ENCODE measurements at regions not wholly inside any gene's neighbourhood (a gene's known extent, or its start where the extent isn't known, plus 50 kb on each side); places are given as distances from the start of the nearest gene placed in this dataset.
A peak's percentile ranks its signal among the peaks of the same experiment; 100 is the strongest.

- H3K9me2 ChIP-seq (replicated peaks; ENCODE audit: low read depth, low read length), result no peaks in the 10 kb centered on the region
- no peaks in the 10 kb centered on the region for H3K9me3 ChIP-seq (ENCODE audit: insufficient read depth, low read depth, low read length)
- no peaks in the 10 kb centered on the region for H3K79me2 ChIP-seq (ENCODE audit: insufficient read depth, low read length)
- H3F3A ChIP-seq (ENCODE audit: low read depth), result no peaks in the 10 kb centered on the region
- no peaks in the 10 kb centered on the region for H3K36me3 ChIP-seq (ENCODE audit: insufficient read depth, low read length)
- no peak overlapping the region for H2AFZ ChIP-seq (ENCODE audit: low read length)
- no peaks in the 10 kb centered on the region for H3K27me3 ChIP-seq (ENCODE audit: insufficient read depth, low read length, poor library complexity, severe bottlenecking)
- no peak overlapping the region for H3K4me3 ChIP-seq (ENCODE audit: low read length, poor library complexity, severe bottlenecking)
- H3K4me1 ChIP-seq (ENCODE audit: insufficient read depth, low read length, poor library complexity, severe bottlenecking), result peaks cover 28% of the 10 kb centered on the region
- no peaks in the 10 kb centered on the region for H4K20me1 ChIP-seq (ENCODE audit: insufficient read depth, low read length, poor library complexity, severe bottlenecking)
- TF ChIP-seq, protein P1, sequence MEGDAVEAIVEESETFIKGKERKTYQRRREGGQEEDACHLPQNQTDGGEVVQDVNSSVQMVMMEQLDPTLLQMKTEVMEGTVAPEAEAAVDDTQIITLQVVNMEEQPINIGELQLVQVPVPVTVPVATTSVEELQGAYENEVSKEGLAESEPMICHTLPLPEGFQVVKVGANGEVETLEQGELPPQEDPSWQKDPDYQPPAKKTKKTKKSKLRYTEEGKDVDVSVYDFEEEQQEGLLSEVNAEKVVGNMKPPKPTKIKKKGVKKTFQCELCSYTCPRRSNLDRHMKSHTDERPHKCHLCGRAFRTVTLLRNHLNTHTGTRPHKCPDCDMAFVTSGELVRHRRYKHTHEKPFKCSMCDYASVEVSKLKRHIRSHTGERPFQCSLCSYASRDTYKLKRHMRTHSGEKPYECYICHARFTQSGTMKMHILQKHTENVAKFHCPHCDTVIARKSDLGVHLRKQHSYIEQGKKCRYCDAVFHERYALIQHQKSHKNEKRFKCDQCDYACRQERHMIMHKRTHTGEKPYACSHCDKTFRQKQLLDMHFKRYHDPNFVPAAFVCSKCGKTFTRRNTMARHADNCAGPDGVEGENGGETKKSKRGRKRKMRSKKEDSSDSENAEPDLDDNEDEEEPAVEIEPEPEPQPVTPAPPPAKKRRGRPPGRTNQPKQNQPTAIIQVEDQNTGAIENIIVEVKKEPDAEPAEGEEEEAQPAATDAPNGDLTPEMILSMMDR (conservative IDR thresholded peaks at IDR 0.05; ENCODE audit: low read length), result no peak
- no peak for TF ChIP-seq EZH2phosphoT487 (IDR thresholded peaks at IDR 0.05; ENCODE audit: borderline replicate concordance)
- no peak overlapping the region for H3K4me2 ChIP-seq (ENCODE audit: low read depth, low read length, poor library complexity, severe bottlenecking)
- no peak overlapping the region for H3K9ac ChIP-seq (ENCODE audit: low read depth, low read length, poor library complexity, severe bottlenecking)
Measured at GRCh38 chr10:6888434-6888833, 308.4 kb upstream of the PRKCQ start.

DNA sequence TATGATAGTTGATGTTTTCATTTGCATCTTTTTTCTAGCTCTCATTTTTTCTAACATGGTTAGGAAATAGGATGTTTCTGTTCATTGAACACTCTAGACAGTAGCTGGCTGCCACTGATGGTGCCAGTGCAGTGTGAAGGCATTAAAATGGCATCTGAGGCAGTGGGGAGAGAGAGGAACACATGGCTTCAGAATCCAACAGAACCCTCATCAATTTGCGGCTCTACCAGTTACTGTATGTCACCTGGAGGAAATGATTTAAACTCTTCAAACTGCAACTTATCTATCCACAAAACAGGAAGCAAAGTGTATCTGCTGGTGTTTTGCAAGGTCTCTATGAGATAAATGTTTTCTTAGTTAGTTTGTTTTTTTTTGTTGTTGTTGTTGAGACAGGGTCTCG, 305.2 kb upstream of the PRKCQ start:
- no peaks in the 10 kb centered on the region for H3K9me3 ChIP-seq (ENCODE audit: insufficient read depth, low read depth, low read length)
- no peaks in the 10 kb centered on the region for H3K9me2 ChIP-seq (replicated peaks; ENCODE audit: low read depth, low read length)
- H3K4me1 ChIP-seq (ENCODE audit: insufficient read depth, low read length, poor library complexity, severe bottlenecking), result peaks cover 20% of the 10 kb centered on the region
- no peaks in the 10 kb centered on the region for H4K20me1 ChIP-seq (ENCODE audit: insufficient read depth, low read length, poor library complexity, severe bottlenecking)
- peak overlapping the region; percentile 37 for H3K4me3 ChIP-seq (ENCODE audit: low read length, poor library complexity, severe bottlenecking)
- no peaks in the 10 kb centered on the region for H3K36me3 ChIP-seq (ENCODE audit: insufficient read depth, low read length)
- no peak overlapping the region for H3K9ac ChIP-seq (ENCODE audit: low read depth, low read length, poor library complexity, severe bottlenecking)
- no peaks in the 10 kb centered on the region for H3K27me3 ChIP-seq (ENCODE audit: insufficient read depth, low read length, poor library complexity, severe bottlenecking)
- peak overlapping the region; percentile 38 for H3K4me2 ChIP-seq (ENCODE audit: low read depth, low read length, poor library complexity, severe bottlenecking)
- TF ChIP-seq EZH2phosphoT487 (IDR thresholded peaks at IDR 0.05; ENCODE audit: borderline replicate concordance), result no peak
- TF ChIP-seq, protein P1 (conservative IDR thresholded peaks at IDR 0.05; ENCODE audit: low read length), result no peak
- peak overlapping the region; percentile 80 for H2AFZ ChIP-seq (ENCODE audit: low read length)
- H3K79me2 ChIP-seq (ENCODE audit: insufficient read depth, low read length), result no peaks in the 10 kb centered on the region
- H3F3A ChIP-seq (ENCODE audit: low read depth), result no peaks in the 10 kb centered on the region

- Histone ChIP-seq H3K9me2 (replicated peaks; ENCODE audit: low read depth, low read length) (no peaks in the 10 kb centered on the region), H3K27me3 (ENCODE audit: insufficient read depth, low read length, poor library complexity, severe bottlenecking) (no peaks in the 10 kb centered on the region), H3K9ac (ENCODE audit: low read depth, low read length, poor library complexity, severe bottlenecking) (no peak overlapping the region), H3K36me3 (ENCODE audit: insufficient read depth, low read length) (no peaks in the 10 kb centered on the region), H4K20me1 (ENCODE audit: insufficient read depth, low read length, poor library complexity, severe bottlenecking) (no peaks in the 10 kb centered on the region), H3K4me3 (ENCODE audit: low read length, poor library complexity, severe bottlenecking) (no peak overlapping the region), H3F3A (ENCODE audit: low read depth) (no peaks in the 10 kb centered on the region), H2AFZ (ENCODE audit: low read length) (no peak overlapping the region), H3K79me2 (ENCODE audit: insufficient read depth, low read length) (no peaks in the 10 kb centered on the region), H3K9me3 (ENCODE audit: insufficient read depth, low read depth, low read length) (no peaks in the 10 kb centered on the region), H3K4me1 (ENCODE audit: insufficient read depth, low read length, poor library complexity, severe bottlenecking) (peaks cover 25% of the 10 kb centered on the region), H3K4me2 (ENCODE audit: low read depth, low read length, poor library complexity, severe bottlenecking) (no peak overlapping the region)
- TF ChIP-seq, protein P1 (conservative IDR thresholded peaks at IDR 0.05; ENCODE audit: low read length), result no peak
- TF ChIP-seq EZH2phosphoT487 (IDR thresholded peaks at IDR 0.05; ENCODE audit: borderline replicate concordance), result no peak
Measured at GRCh38 chr10:6881987-6882386, 301.9 kb upstream of the PRKCQ start.

Measured in Loucy (cell line).